COLO829 (cell line): ENCODE measurements at regions not wholly inside any gene's neighbourhood (a gene's known extent, or its start where the extent isn't known, plus 50 kb on each side); places are given as distances from the start of the nearest gene placed in this dataset.

ENCODE experiments used
- DNase-seq: peaks from one replicate; pipeline ENCODE4 v3.0.0; 2012; ENCODE audit warnings: low spot score

DNA sequence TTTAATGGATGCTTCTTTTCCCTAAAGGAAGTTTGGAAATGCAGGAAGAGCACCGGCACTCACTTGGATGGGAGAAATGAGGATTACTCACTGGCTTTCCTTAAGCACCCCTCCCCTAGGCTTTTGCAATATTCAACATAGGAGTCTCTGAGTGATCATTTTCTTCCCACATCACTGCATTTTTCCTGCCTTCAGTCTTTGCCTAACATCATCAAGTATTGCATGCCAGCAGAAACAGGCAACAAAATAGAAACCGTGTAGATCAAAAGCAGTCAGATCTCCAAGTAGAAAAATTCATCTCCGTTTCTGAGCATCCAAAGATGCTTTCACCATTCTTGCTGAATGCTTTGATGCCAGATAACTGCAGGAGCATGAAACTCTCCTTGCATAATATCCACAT is 119.9 kb downstream of the ADCYAP1R1 start:
- DNase-seq, result no peak

DNA sequence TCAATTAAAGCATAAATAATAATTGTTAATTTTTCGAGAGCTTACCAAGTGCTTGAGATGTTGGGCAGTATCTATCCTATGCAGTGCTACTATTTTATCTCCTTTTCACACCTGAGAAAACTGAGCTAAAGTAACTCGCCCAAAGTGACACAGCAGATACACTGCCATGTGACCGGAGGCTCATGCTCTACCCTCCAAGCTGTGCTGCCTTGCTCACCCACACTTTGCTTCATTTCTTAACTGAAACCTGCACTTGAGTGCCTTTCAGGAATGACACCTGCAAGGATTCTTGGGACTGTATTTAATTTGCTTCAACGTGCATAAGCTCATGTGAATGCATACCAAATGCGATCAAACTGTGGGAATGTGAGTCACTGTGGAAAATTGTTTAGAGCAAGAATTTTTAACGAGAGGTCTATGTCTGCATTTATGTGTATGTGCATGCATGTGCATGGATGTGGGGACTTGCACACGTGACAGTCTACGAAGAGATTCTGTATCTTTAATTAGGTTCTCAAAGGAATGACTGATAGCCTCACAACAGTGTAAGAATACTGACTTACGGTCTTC is 119.2 kb downstream of the ADCYAP1R1 start:
- no peak for DNase-seq
